Loucy (cell line): ENCODE measurements at regions not wholly inside any gene's neighbourhood (a gene's known extent, or its start where the extent isn't known, plus 50 kb on each side); places are given as distances from the start of the nearest gene placed in this dataset.

Source experiments
- CTCF ChIP-seq: fragments of 200-600 bp; sonication (generic); conservative IDR thresholded peaks from 2 replicates; pipeline ENCODE4 v1.5.1; 2014; ENCODE audit warnings: mild to moderate bottlenecking, antibody characterized with exemption, low read length
- EZH2phosphoT487 ChIP-seq: fragments of 200-600 bp; IDR thresholded peaks from 2 replicates; pipeline ENCODE4 v1.6.1; 2018; ENCODE audit warnings: antibody characterized with exemption, mild to moderate bottlenecking, moderate library complexity, borderline replicate concordance

GRCh38 chr4:180745019-180745418 is 1498.2 kb upstream of the TENM3 start:
- TF ChIP-seq CTCF (no peak), EZH2phosphoT487 (no peak)
